HG02852 (cell line): ENCODE measurements at regions not wholly inside any gene's neighbourhood (a gene's known extent, or its start where the extent isn't known, plus 50 kb on each side); places are given as distances from the start of the nearest gene placed in this dataset.

Experiments used
- ATAC-seq: cut with Tn5 transposase; IDR thresholded peaks from one replicate; pipeline ENCODE4 v1.9.1; 2021; ENCODE audit warnings: mild to moderate bottlenecking, moderate library complexity; ENCODE audit not compliant: unreplicated experiment

- ATAC-seq = no peak
Observed at GRCh38 chr4:77360451-77360850, 203.4 kb downstream of the CCNG2 start.

GRCh38 chr4:77366876-77367275 lies 209.9 kb downstream of the CCNG2 start:
- ATAC-seq = peak; percentile 76

- ATAC-seq = no peak
Observed at GRCh38 chr4:77367638-77368037, 210.6 kb downstream of the CCNG2 start.

- no peak for ATAC-seq
Observed at GRCh38 chr4:77372375-77372774, 215.4 kb downstream of the CCNG2 start.

GRCh38 chr4:77375866-77376607 lies 219.0 kb downstream of the CCNG2 start:
- ATAC-seq = no peak

- no peak for ATAC-seq
Observed at GRCh38 chr4:77376788-77377460, 219.9 kb downstream of the CCNG2 start.

GRCh38 chr4:77384094-77384493 lies 221.5 kb upstream of the CXCL13 start:
- ATAC-seq = no peak

GRCh38 chr4:77385124-77385969 lies 220.3 kb upstream of the CXCL13 start:
- ATAC-seq = peak; percentile 89

GRCh38 chr4:77393996-77394395 lies 211.6 kb upstream of the CXCL13 start:
- no peak for ATAC-seq

- ATAC-seq = no peak
Observed at GRCh38 chr4:77395481-77395880, 210.1 kb upstream of the CXCL13 start.

- ATAC-seq = no peak
Observed at GRCh38 chr4:77398256-77398655, 207.4 kb upstream of the CXCL13 start.

GRCh38 chr4:77399831-77400230 lies 205.8 kb upstream of the CXCL13 start:
- no peak for ATAC-seq

GRCh38 chr4:77413766-77414165 lies 191.9 kb upstream of the CXCL13 start:
- no peak for ATAC-seq

GRCh38 chr4:77415689-77416088 lies 189.9 kb upstream of the CXCL13 start:
- no peak for ATAC-seq

- no peak for ATAC-seq
Observed at GRCh38 chr4:77418333-77418732, 187.3 kb upstream of the CXCL13 start.

- no peak for ATAC-seq
Observed at GRCh38 chr4:77430847-77431246, 174.8 kb upstream of the CXCL13 start.

- no peak for ATAC-seq
Observed at GRCh38 chr4:77431546-77431945, 174.1 kb upstream of the CXCL13 start.

- ATAC-seq = peak; percentile 10
Observed at GRCh38 chr4:77432717-77433417, 172.8 kb upstream of the CXCL13 start.

GRCh38 chr4:77433418-77433733 lies 172.2 kb upstream of the CXCL13 start:
- ATAC-seq = peak; percentile 80

GRCh38 chr4:77434299-77435092 lies 171.1 kb upstream of the CXCL13 start:
- ATAC-seq = no peak
